NB4 (cell line): ENCODE measurements at regions not wholly inside any gene's neighbourhood (a gene's known extent, or its start where the extent isn't known, plus 50 kb on each side); places are given as distances from the start of the nearest gene placed in this dataset.
A peak's percentile ranks its signal among the peaks of the same experiment; 100 is the strongest.

Experiments
- DNase-seq: peaks from one replicate; pipeline ENCODE4 v3.0.0; 2010; ENCODE audit warnings: low read depth
- H3K4me3 ChIP-seq: one replicate; pipeline ENCODE4 v1.5.1; 2011; ENCODE audit warnings: mild to moderate bottlenecking, low read depth, low read length, moderate library complexity
- CTCF ChIP-seq: IDR thresholded peaks from one replicate; pipeline ENCODE4 v1.5.1; 2012; ENCODE audit warnings: low read depth, low read length
- MAX ChIP-seq: IDR thresholded peaks from 2 replicates; pipeline ENCODE4 v1.6.1; 2011; ENCODE audit warnings: low read depth, low read length
- MYC ChIP-seq: IDR thresholded peaks from 2 replicates; pipeline ENCODE4 v1.6.1; 2011; ENCODE audit warnings: low read depth, low read length
- POLR2A ChIP-seq: IDR thresholded peaks from 2 replicates; pipeline ENCODE4 v1.6.1; 2011; ENCODE audit warnings: mild to moderate bottlenecking; ENCODE audit not compliant: insufficient read length; ENCODE audit errors: extremely low read depth

- TF ChIP-seq MYC (no peak), POLR2A (no peak), MAX (peak; percentile 62)
- H3K4me3 ChIP-seq, result no peak overlapping the region
- DNase-seq, result peak; percentile 86
Measured at GRCh38 chrX:22800360-22800759, 199.4 kb upstream of the DDX53 start.

- no peak for TF ChIP-seq POLR2A
- TF ChIP-seq MYC, result no peak
- TF ChIP-seq CTCF, result no peak
- no peak for TF ChIP-seq MAX
- no peak overlapping the region for H3K4me3 ChIP-seq
- peak; percentile 20 for DNase-seq
Measured at GRCh38 chrX:22800806-22801205, 199.0 kb upstream of the DDX53 start.

GRCh38 chrX:22803353-22803752 is 196.4 kb upstream of the DDX53 start:
- H3K4me3 ChIP-seq, result no peak overlapping the region
- DNase-seq, result no peak
- TF ChIP-seq MAX (no peak), CTCF (no peak), POLR2A (no peak), MYC (no peak)

- H3K4me3 ChIP-seq, result no peak overlapping the region
- DNase-seq, result no peak
- TF ChIP-seq POLR2A (no peak), CTCF (no peak), MAX (no peak), MYC (no peak)
Measured at GRCh38 chrX:22810876-22811275, 188.9 kb upstream of the DDX53 start.

- TF ChIP-seq POLR2A (no peak), MAX (no peak), CTCF (no peak)
- H3K4me3 ChIP-seq, result no peak overlapping the region
- DNase-seq, result no peak
Measured at GRCh38 chrX:22818061-22818460, 181.7 kb upstream of the DDX53 start.

GRCh38 chrX:22855693-22856092 is 144.1 kb upstream of the DDX53 start:
- no peak for DNase-seq
- no peak for TF ChIP-seq CTCF
- no peak for TF ChIP-seq POLR2A
- TF ChIP-seq MAX, result no peak
- no peak overlapping the region for H3K4me3 ChIP-seq
